Adrenal gland (tissue), 5 donors: ENCODE measurements at regions not wholly inside any gene's neighbourhood (a gene's known extent, or its start where the extent isn't known, plus 50 kb on each side); places are given as distances from the start of the nearest gene placed in this dataset.
"Not testable (repeated sequence)": the region's sequence is repeated elsewhere in the genome, so short reads cannot be mapped to it uniquely, and the experiment has no call there.

Experiments used
- POLR2A ChIP-seq, 2 donors: fragments of 450-650 bp; IDR thresholded peaks; one replicate each; pipeline ENCODE4 v1.6.1; 2017; ENCODE audit warnings: antibody characterized with exemption in 2 of 2, mild to moderate bottlenecking in 2 of 2, moderate library complexity in 1 of 2
- TF ChIP-seq, protein P1 (sequence below), 6 experiments: fragments of 450-650 bp in 4 of 6; fragments of 200-600 bp in 2 of 6; sonication (generic) in 1 of 6; IDR thresholded peaks; 1 replicate in 5 of 6; 2 replicates in 1 of 6; pipeline versions ENCODE4 v1.5.1 to v1.8.0; 2016 to 2021; ENCODE audit warnings: antibody characterized with exemption in 6 of 6, mild to moderate bottlenecking in 2 of 6, moderate library complexity in 1 of 6
- donor health status: DM: no; HTN: no; CAD: no.

DNA sequence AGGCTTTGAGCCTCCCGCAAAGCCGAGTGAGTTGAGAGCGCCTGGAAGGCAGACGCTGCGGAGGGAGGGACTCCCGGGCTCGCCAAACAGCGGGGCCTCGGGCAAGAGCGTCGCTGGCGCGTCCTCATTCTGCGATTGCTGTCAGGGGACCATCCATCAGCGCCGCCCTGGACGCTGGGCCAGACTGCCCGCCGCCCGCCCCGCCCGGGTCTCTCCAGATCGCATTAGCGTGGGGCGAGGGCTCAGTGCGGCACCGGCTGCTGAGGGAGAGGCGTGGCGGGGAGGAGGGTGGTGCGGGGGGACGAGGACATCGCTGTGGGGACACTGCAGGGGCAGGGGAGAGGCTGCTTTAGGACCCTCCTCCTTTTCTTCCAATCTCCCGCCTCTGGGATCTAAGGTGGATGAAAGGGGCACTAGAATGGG lies 957.2 kb upstream of the DEFB115 start:
- TF ChIP-seq, protein P1, sequence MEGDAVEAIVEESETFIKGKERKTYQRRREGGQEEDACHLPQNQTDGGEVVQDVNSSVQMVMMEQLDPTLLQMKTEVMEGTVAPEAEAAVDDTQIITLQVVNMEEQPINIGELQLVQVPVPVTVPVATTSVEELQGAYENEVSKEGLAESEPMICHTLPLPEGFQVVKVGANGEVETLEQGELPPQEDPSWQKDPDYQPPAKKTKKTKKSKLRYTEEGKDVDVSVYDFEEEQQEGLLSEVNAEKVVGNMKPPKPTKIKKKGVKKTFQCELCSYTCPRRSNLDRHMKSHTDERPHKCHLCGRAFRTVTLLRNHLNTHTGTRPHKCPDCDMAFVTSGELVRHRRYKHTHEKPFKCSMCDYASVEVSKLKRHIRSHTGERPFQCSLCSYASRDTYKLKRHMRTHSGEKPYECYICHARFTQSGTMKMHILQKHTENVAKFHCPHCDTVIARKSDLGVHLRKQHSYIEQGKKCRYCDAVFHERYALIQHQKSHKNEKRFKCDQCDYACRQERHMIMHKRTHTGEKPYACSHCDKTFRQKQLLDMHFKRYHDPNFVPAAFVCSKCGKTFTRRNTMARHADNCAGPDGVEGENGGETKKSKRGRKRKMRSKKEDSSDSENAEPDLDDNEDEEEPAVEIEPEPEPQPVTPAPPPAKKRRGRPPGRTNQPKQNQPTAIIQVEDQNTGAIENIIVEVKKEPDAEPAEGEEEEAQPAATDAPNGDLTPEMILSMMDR (IDR thresholded peaks at IDR 0.05) = not testable (repeated sequence)
- not testable (repeated sequence) for TF ChIP-seq POLR2A (IDR thresholded peaks at IDR 0.05)
